ENCODE measurements at regions not wholly inside any gene's neighbourhood (a gene's known extent, or its start where the extent isn't known, plus 50 kb on each side); places are given as distances from the start of the nearest gene placed in this dataset.

- TF ChIP-seq TAF1 (IDR thresholded peaks at IDR 0.05; ENCODE audit: borderline replicate concordance, insufficient read depth, low read length) (no peak), REST (IDR thresholded peaks at IDR 0.05; ENCODE audit: insufficient read depth in 1 of 2, low read depth in 2 of 2, low read length in 2 of 2) (no peak)
Measured at GRCh38 chr16:63925221-63925620, 1196.6 kb downstream of the CDH11 start.

Data from PFSK-1 (cell line).